Liver (tissue), 8 donors: ENCODE measurements at regions not wholly inside any gene's neighbourhood (a gene's known extent, or its start where the extent isn't known, plus 50 kb on each side); places are given as distances from the start of the nearest gene placed in this dataset.

Experiments
- DNase-seq: peaks from one replicate; pipeline ENCODE4 v3.0.0-alpha.2; 2017; ENCODE audit warnings: low spot score
- H3K27ac ChIP-seq, 2 donors: one replicate each; pipeline ENCODE4 v1.7.0; 2013; ENCODE audit warnings: inconsistent platforms in 2 of 2, low read length in 2 of 2, control low read depth in 1 of 2, low read depth in 1 of 2, mild to moderate bottlenecking in 1 of 2
- H3K27me3 ChIP-seq, 4 donors: one replicate each; pipeline versions ENCODE4 v1.6.1 to v1.7.0; 2013; ENCODE audit warnings: low read length in 3 of 4, inconsistent platforms in 1 of 4, mild to moderate bottlenecking in 1 of 4, moderate library complexity in 1 of 4; ENCODE audit not compliant: control insufficient read depth in 4 of 4, insufficient read depth in 4 of 4
- H3K36me3 ChIP-seq, 4 donors: one replicate each; pipeline versions ENCODE4 v1.6.1 to v1.7.0; 2013; ENCODE audit warnings: low read length in 3 of 4, mild to moderate bottlenecking in 3 of 4, low read depth in 1 of 4, moderate library complexity in 1 of 4; ENCODE audit not compliant: control insufficient read depth in 4 of 4, insufficient read depth in 3 of 4
- H3K4me1 ChIP-seq, 4 donors: one replicate each; pipeline versions ENCODE4 v1.6.1 to v1.7.0; 2013; ENCODE audit warnings: low read length in 3 of 4, mild to moderate bottlenecking in 3 of 4, moderate library complexity in 1 of 4; ENCODE audit not compliant: control insufficient read depth in 4 of 4, insufficient read depth in 4 of 4
- H3K4me3 ChIP-seq, 3 donors: one replicate each; pipeline versions ENCODE4 v1.6.1 to v1.7.0; 2013; ENCODE audit warnings: low read length in 3 of 3, control low read depth in 1 of 3, low read depth in 1 of 3, mild to moderate bottlenecking in 1 of 3
- H3K9ac ChIP-seq, 2 donors: one replicate each; pipeline ENCODE4 v1.7.0; 2013; ENCODE audit warnings: low read length in 2 of 2, mild to moderate bottlenecking in 2 of 2, moderate library complexity in 2 of 2, control low read depth in 1 of 2, low read depth in 1 of 2
- H3K9me3 ChIP-seq, 4 donors: one replicate each; pipeline versions ENCODE4 v1.6.1 to v1.7.0; 2013; ENCODE audit warnings: low read length in 3 of 4; ENCODE audit not compliant: control insufficient read depth in 4 of 4
- FOXA1 ChIP-seq: IDR thresholded peaks from 2 replicates; pipeline ENCODE4 v1.6.1; 2016; ENCODE audit warnings: antibody characterized with exemption
- FOXA2 ChIP-seq: IDR thresholded peaks from 2 replicates; pipeline ENCODE4 v1.6.1; 2016; ENCODE audit warnings: antibody characterized with exemption
- HNF4A ChIP-seq, 2 donors: conservative IDR thresholded peaks; 2 replicates each; pipeline ENCODE4 v1.6.1; 2016; ENCODE audit warnings: antibody characterized with exemption in 2 of 2, mild to moderate bottlenecking in 2 of 2
- HNF4G ChIP-seq: IDR thresholded peaks from 2 replicates; pipeline ENCODE4 v1.6.1; 2016; ENCODE audit warnings: antibody characterized with exemption
- JUND ChIP-seq, 2 donors: IDR thresholded peaks; 2 replicates each; pipeline ENCODE4 v1.6.1; 2016; ENCODE audit warnings: antibody characterized with exemption in 2 of 2
- NR2F2 ChIP-seq: IDR thresholded peaks from 2 replicates; pipeline ENCODE4 v1.6.1; 2016; ENCODE audit warnings: antibody characterized with exemption
- RAD21 ChIP-seq, 2 donors: IDR thresholded peaks; 2 replicates each; pipeline ENCODE4 v1.6.1; 2016; ENCODE audit warnings: antibody characterized with exemption in 2 of 2, mild to moderate bottlenecking in 2 of 2
- RXRA ChIP-seq, 2 donors: IDR thresholded peaks; 2 replicates each; pipeline ENCODE4 v1.6.1; 2017 to 2018; ENCODE audit warnings: antibody characterized with exemption in 2 of 2, mild to moderate bottlenecking in 1 of 2
- SP1 ChIP-seq: IDR thresholded peaks from 2 replicates; pipeline ENCODE4 v1.6.1; 2018; ENCODE audit warnings: antibody characterized with exemption, mild to moderate bottlenecking
- TAF1 ChIP-seq: conservative IDR thresholded peaks from 2 replicates; pipeline ENCODE4 v1.6.1; 2016; ENCODE audit warnings: antibody characterized with exemption, mild to moderate bottlenecking
- YY1 ChIP-seq: IDR thresholded peaks from 2 replicates; pipeline ENCODE4 v1.6.1; 2016; ENCODE audit warnings: antibody characterized with exemption, mild to moderate bottlenecking
- WGBS: extraction: QIAGEN DNeasy Blood & Tissue Kit; methylation state at CpG from one replicate; pipeline ENCODE4 v1.1.7; 2013; 5-methylcytosine and 5-hydroxymethylcytosine counted together
- TF ChIP-seq, protein P1 (sequence below): IDR thresholded peaks from 2 replicates; pipeline ENCODE4 v1.6.1; 2016; ENCODE audit warnings: antibody characterized with exemption
- TF ChIP-seq, protein P2 (sequence below): IDR thresholded peaks from 2 replicates; pipeline ENCODE4 v1.6.1; 2016; ENCODE audit warnings: antibody characterized with exemption, mild to moderate bottlenecking
- TF ChIP-seq, protein P3 (sequence below): fragments of 150-350 bp; IDR thresholded peaks from 2 replicates; pipeline ENCODE4 v1.5.1; 2017; ENCODE audit warnings: improper control_type of control experiment, low read depth, low read length; ENCODE audit not compliant: missing input control
- TF ChIP-seq, protein P4 (sequence below): IDR thresholded peaks from 2 replicates; pipeline ENCODE4 v1.6.1; 2016; ENCODE audit warnings: antibody characterized with exemption
- TF ChIP-seq, protein P5 (sequence below): IDR thresholded peaks from 2 replicates; pipeline ENCODE4 v1.6.1; 2016; ENCODE audit warnings: antibody characterized with exemption
- donor health status: healthy.
- donor health status: healthy.
- donor health status: healthy.
- donor health status: healthy.
- donor health status: healthy.

DNA sequence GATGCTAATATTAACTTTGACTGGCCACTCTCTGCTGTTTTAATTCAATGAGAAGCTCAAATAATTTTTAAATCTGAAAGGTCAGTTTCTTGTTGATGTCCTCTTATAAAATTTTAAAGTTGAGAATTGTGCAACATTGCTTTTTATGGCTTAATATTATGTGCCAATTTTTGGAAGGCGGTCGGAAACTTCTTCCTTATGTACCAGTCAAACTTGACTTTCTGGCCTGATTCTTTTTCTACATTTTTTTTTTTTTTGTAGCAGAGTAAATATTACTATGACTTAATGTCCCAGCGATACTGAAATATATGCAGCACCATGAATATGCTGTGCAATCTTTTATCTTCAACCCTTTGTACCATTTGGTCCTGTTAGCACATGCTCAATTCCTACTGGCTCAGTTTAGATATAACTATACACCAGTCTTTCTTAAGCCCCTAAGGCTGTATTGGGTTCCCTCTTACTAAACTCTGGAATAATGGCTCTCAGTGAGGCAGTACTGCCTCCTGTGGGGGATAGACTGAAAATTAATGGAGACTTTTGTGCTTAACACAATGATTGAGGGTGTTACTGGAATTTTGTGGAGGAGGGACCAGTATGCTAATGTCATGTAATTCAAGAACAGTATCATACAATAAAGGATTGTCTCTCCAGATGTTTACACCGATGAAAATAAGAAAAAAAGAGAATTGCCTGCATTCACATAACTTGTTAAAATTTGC is 156.4 kb upstream of the SYNCRIP start (continued):
- TF ChIP-seq SP1, result no peak

DNA sequence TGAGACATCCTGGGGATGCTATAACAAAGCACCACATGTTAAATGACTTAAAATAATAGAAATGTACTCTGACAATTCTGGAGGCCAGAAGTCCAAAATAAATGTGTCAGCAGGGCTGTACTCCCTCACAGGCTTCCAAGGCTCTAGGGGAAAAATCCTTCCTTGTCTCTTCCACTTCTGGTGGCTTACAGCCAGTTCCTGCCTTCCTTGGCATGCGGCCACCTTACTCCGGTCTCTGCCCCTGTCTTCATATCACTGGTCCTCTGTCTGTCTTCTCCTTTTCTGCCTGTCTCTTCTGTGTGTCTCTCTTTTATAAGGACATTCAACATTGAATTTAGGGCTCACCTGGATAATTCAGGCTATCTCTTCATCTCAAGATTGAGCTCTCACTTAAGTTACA is 155.3 kb upstream of the SYNCRIP start:
- Histone ChIP-seq H3K9me3 (no peaks in the 10 kb centered on the region), H3K27ac (no peak overlapping the region), H3K36me3 (no peaks in the 10 kb centered on the region), H3K4me3 (no peak overlapping the region), H3K9ac (no peak overlapping the region), H3K4me1 (no peaks in the 10 kb centered on the region), H3K27me3 (no peaks in the 10 kb centered on the region)
- 64% methylated on average over 2 of the region's 2 CpGs for WGBS
- TF ChIP-seq TAF1, result no peak
- no peak for TF ChIP-seq JUND (IDR thresholded peaks at IDR 0.05)
- TF ChIP-seq SP1, result no peak
- TF ChIP-seq FOXA1, result no peak
- TF ChIP-seq YY1, result no peak
- TF ChIP-seq, protein P1, sequence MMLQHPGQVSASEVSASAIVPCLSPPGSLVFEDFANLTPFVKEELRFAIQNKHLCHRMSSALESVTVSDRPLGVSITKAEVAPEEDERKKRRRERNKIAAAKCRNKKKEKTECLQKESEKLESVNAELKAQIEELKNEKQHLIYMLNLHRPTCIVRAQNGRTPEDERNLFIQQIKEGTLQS, result no peak
- TF ChIP-seq, protein P2, sequence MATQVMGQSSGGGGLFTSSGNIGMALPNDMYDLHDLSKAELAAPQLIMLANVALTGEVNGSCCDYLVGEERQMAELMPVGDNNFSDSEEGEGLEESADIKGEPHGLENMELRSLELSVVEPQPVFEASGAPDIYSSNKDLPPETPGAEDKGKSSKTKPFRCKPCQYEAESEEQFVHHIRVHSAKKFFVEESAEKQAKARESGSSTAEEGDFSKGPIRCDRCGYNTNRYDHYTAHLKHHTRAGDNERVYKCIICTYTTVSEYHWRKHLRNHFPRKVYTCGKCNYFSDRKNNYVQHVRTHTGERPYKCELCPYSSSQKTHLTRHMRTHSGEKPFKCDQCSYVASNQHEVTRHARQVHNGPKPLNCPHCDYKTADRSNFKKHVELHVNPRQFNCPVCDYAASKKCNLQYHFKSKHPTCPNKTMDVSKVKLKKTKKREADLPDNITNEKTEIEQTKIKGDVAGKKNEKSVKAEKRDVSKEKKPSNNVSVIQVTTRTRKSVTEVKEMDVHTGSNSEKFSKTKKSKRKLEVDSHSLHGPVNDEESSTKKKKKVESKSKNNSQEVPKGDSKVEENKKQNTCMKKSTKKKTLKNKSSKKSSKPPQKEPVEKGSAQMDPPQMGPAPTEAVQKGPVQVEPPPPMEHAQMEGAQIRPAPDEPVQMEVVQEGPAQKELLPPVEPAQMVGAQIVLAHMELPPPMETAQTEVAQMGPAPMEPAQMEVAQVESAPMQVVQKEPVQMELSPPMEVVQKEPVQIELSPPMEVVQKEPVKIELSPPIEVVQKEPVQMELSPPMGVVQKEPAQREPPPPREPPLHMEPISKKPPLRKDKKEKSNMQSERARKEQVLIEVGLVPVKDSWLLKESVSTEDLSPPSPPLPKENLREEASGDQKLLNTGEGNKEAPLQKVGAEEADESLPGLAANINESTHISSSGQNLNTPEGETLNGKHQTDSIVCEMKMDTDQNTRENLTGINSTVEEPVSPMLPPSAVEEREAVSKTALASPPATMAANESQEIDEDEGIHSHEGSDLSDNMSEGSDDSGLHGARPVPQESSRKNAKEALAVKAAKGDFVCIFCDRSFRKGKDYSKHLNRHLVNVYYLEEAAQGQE, result no peak
- TF ChIP-seq, protein P3, sequence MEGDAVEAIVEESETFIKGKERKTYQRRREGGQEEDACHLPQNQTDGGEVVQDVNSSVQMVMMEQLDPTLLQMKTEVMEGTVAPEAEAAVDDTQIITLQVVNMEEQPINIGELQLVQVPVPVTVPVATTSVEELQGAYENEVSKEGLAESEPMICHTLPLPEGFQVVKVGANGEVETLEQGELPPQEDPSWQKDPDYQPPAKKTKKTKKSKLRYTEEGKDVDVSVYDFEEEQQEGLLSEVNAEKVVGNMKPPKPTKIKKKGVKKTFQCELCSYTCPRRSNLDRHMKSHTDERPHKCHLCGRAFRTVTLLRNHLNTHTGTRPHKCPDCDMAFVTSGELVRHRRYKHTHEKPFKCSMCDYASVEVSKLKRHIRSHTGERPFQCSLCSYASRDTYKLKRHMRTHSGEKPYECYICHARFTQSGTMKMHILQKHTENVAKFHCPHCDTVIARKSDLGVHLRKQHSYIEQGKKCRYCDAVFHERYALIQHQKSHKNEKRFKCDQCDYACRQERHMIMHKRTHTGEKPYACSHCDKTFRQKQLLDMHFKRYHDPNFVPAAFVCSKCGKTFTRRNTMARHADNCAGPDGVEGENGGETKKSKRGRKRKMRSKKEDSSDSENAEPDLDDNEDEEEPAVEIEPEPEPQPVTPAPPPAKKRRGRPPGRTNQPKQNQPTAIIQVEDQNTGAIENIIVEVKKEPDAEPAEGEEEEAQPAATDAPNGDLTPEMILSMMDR, result no peak
- no peak for TF ChIP-seq RAD21 (IDR thresholded peaks at IDR 0.05)
- TF ChIP-seq, protein P4, sequence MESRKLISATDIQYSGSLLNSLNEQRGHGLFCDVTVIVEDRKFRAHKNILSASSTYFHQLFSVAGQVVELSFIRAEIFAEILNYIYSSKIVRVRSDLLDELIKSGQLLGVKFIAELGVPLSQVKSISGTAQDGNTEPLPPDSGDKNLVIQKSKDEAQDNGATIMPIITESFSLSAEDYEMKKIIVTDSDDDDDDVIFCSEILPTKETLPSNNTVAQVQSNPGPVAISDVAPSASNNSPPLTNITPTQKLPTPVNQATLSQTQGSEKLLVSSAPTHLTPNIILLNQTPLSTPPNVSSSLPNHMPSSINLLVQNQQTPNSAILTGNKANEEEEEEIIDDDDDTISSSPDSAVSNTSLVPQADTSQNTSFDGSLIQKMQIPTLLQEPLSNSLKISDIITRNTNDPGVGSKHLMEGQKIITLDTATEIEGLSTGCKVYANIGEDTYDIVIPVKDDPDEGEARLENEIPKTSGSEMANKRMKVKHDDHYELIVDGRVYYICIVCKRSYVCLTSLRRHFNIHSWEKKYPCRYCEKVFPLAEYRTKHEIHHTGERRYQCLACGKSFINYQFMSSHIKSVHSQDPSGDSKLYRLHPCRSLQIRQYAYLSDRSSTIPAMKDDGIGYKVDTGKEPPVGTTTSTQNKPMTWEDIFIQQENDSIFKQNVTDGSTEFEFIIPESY, result no peak
- TF ChIP-seq, protein P5, sequence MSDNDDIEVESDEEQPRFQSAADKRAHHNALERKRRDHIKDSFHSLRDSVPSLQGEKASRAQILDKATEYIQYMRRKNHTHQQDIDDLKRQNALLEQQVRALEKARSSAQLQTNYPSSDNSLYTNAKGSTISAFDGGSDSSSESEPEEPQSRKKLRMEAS, result no peak
- no peak for TF ChIP-seq RXRA (IDR thresholded peaks at IDR 0.05)
- TF ChIP-seq NR2F2, result no peak
- TF ChIP-seq HNF4G, result no peak
- TF ChIP-seq HNF4A (conservative IDR thresholded peaks at IDR 0.05), result no peak
- no peak for TF ChIP-seq FOXA2
- no peak for DNase-seq
